22Rv1 (cell line): ENCODE measurements at regions not wholly inside any gene's neighbourhood (a gene's known extent, or its start where the extent isn't known, plus 50 kb on each side); places are given as distances from the start of the nearest gene placed in this dataset.

Experiments used
- ZFX ChIP-seq: fragments of 450-650 bp; IDR thresholded peaks from 2 replicates; pipeline ENCODE4 v1.6.1; 2017; ENCODE audit warnings: antibody characterized with exemption, borderline replicate concordance
- TF ChIP-seq, protein P1 (sequence below): fragments of 450-650 bp; IDR thresholded peaks from 2 replicates; pipeline ENCODE4 v1.5.1; 2017; ENCODE audit warnings: mild to moderate bottlenecking

DNA sequence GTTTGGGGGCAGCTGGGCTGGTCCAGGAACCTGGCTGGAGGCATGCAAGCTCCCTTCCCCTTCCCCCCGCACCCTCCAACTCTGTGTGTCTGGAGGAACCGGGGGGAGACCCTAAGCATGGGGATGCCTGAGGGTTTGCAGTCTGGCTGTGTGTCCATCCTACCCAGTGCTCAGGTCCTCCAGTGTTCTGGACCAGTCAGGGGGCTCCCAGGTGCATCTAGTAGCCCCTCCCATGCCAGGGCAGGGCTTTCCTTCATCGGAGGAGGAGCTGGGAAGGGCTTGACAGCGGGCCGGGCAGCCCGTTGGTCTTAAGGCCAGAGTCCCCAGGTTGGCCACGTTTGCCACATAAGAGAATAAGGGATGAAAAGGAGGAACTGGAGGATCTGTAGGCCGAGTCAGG lies 62.6 kb upstream of the IGFBPL1 start:
- TF ChIP-seq, protein P1, sequence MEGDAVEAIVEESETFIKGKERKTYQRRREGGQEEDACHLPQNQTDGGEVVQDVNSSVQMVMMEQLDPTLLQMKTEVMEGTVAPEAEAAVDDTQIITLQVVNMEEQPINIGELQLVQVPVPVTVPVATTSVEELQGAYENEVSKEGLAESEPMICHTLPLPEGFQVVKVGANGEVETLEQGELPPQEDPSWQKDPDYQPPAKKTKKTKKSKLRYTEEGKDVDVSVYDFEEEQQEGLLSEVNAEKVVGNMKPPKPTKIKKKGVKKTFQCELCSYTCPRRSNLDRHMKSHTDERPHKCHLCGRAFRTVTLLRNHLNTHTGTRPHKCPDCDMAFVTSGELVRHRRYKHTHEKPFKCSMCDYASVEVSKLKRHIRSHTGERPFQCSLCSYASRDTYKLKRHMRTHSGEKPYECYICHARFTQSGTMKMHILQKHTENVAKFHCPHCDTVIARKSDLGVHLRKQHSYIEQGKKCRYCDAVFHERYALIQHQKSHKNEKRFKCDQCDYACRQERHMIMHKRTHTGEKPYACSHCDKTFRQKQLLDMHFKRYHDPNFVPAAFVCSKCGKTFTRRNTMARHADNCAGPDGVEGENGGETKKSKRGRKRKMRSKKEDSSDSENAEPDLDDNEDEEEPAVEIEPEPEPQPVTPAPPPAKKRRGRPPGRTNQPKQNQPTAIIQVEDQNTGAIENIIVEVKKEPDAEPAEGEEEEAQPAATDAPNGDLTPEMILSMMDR: no peak
- TF ChIP-seq ZFX: no peak
